Stomach (tissue), 8 donors: ENCODE measurements at regions not wholly inside any gene's neighbourhood (a gene's known extent, or its start where the extent isn't known, plus 50 kb on each side); places are given as distances from the start of the nearest gene placed in this dataset.
A peak's percentile ranks its signal among the peaks of the same experiment; 100 is the strongest.

Experiments used
- DNase-seq, 2 donors: peaks; one replicate each; pipeline versions ENCODE4 v3.0.0 to v3.0.0-alpha.2; 2013 to 2019
- H3K27ac ChIP-seq, 5 donors: fragments of 200-600 bp in 4 of 5; sonication (generic) in 4 of 5; one replicate each; pipeline ENCODE4 v1.5.1; 2013 to 2019; ENCODE audit warnings: mild to moderate bottlenecking in 1 of 5, moderate library complexity in 1 of 5
- H3K27me3 ChIP-seq, 3 donors: fragments of 200-600 bp; sonication (generic); one replicate each; pipeline ENCODE4 v1.5.1; 2017 to 2019; ENCODE audit warnings: mixed run types in 1 of 3
- H3K36me3 ChIP-seq, 4 donors: fragments of 200-600 bp; sonication (generic); 1 replicate in 3 of 4; 2 replicates in 1 of 4; pipeline ENCODE4 v1.5.1; 2016 to 2019
- H3K4me1 ChIP-seq, 4 donors: fragments of 200-600 bp; sonication (generic); one replicate each; pipeline ENCODE4 v1.5.1; 2016 to 2019
- H3K4me3 ChIP-seq, 4 donors: fragments of 200-600 bp; sonication (generic) in 3 of 4; one replicate each; pipeline ENCODE4 v1.5.1; 2016 to 2019; ENCODE audit warnings: mild to moderate bottlenecking in 1 of 4
- H3K9me3 ChIP-seq, 4 donors: fragments of 200-600 bp; sonication (generic); one replicate each; pipeline ENCODE4 v1.5.1; 2016 to 2019
- EP300 ChIP-seq: sonication (generic); formaldehyde crosslinking; IDR thresholded peaks from one replicate; pipeline ENCODE4 v1.6.1; 2017; ENCODE audit warnings: antibody characterized with exemption
- POLR2A ChIP-seq, 4 donors: fragments of 450-650 bp; IDR thresholded peaks; one replicate each; pipeline ENCODE4 v1.6.1; 2016; ENCODE audit warnings: antibody characterized with exemption in 4 of 4, control low read depth in 2 of 4, mild to moderate bottlenecking in 1 of 4, moderate library complexity in 1 of 4
- POLR2AphosphoS5 ChIP-seq, 3 donors: sonication (generic); formaldehyde crosslinking; IDR thresholded peaks; one replicate each; pipeline ENCODE4 v1.6.1; 2016; ENCODE audit warnings: antibody characterized with exemption in 3 of 3
- WGBS, 5 donors: extraction: QIAGEN DNeasy Blood & Tissue Kit in 3 of 5; methylation state at CpG; one replicate each; pipeline versions ENCODE4 v1.1.5 to v1.1.7; 2013 to 2018; 5-methylcytosine and 5-hydroxymethylcytosine counted together
- intact Hi-C: fragments of 100-400 bp; cut with DNase I; formaldehyde crosslinking; loops from one replicate; pipeline ENCODE4 v1.15.1; 2023; ENCODE audit warnings: low total_unique reads
- TF ChIP-seq, protein P1 (sequence below), 7 experiments: fragments of 450-650 bp in 4 of 7; fragments of 200-600 bp in 3 of 7; sonication (generic) in 3 of 7; IDR thresholded peaks; one replicate each; pipeline ENCODE4 v1.5.1; 2016 to 2019; ENCODE audit warnings: antibody characterized with exemption in 7 of 7, control low read depth in 2 of 7, mild to moderate bottlenecking in 1 of 7
- donor health status: healthy with polysubstance abuse.
- donor health status: Bipolar disorder and iron deficiency.
- donor health status: healthy.

DNA sequence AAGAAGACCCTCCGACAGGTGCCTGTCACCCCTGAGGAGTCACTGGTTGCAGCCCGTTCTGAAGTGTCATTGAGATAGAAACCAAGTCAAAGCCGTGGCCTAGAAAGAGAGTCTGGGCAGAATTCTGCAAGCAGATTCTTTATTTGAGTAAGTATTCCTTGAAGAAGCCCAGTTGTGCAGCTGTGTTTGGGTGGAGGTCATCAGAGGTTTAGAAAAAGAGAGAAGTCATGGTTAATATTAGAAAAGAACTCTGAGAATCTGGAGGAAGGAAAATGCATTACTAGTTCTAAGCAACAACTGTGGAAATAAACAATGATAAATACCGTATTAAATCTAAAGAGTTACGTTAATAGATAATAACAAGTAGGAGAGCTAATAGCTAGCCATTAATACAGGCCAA, 118.8 kb upstream of the KIRREL3 start:
- intact Hi-C loops: no loop called here
- peak in 1 of 2 donors; percentile 33 for DNase-seq

DNA sequence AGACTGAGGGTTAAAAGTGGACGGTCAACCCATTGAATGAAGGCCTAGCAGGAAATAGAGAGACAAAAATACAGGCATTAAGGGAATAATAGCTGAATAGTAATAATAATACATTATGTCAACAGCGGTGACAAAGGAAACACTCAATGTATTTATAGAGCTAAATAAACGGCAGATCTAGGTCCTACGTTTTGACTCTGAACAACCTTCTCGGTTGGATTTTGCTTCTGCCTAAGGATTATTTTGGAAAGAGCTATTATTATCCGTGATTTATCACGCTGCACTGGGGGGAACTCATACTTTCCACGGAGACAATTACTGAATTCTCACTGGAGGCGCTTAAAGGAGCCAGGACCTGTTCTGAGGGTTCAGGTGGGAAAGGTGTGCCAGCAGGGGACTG, 118.2 kb upstream of the KIRREL3 start:
- 65 to 72% (median 67%) methylated on average over 9 of the region's 9 CpGs for WGBS, 5 donors
- TF ChIP-seq, protein P1, sequence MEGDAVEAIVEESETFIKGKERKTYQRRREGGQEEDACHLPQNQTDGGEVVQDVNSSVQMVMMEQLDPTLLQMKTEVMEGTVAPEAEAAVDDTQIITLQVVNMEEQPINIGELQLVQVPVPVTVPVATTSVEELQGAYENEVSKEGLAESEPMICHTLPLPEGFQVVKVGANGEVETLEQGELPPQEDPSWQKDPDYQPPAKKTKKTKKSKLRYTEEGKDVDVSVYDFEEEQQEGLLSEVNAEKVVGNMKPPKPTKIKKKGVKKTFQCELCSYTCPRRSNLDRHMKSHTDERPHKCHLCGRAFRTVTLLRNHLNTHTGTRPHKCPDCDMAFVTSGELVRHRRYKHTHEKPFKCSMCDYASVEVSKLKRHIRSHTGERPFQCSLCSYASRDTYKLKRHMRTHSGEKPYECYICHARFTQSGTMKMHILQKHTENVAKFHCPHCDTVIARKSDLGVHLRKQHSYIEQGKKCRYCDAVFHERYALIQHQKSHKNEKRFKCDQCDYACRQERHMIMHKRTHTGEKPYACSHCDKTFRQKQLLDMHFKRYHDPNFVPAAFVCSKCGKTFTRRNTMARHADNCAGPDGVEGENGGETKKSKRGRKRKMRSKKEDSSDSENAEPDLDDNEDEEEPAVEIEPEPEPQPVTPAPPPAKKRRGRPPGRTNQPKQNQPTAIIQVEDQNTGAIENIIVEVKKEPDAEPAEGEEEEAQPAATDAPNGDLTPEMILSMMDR (IDR thresholded peaks at IDR 0.05): no peak
- TF ChIP-seq EP300: no peak
- no peak for TF ChIP-seq POLR2AphosphoS5 (IDR thresholded peaks at IDR 0.05)
- no peak for TF ChIP-seq POLR2A (IDR thresholded peaks at IDR 0.05)
- no peaks in the 10 kb centered on the region for H3K36me3 ChIP-seq

More for the DNA sequence above, 118.8 kb upstream of the KIRREL3 start:
- H3K9me3 ChIP-seq: no peaks in the 10 kb centered on the region
- H3K4me1 ChIP-seq: no peaks in the 10 kb centered on the region
- no peaks in the 10 kb centered on the region for H3K36me3 ChIP-seq
- 48 to 71% (median 55%) methylated on average over 5 of the region's 5 CpGs for WGBS, 5 donors
- TF ChIP-seq POLR2A (IDR thresholded peaks at IDR 0.05) (no peak), EP300 (no peak), POLR2AphosphoS5 (IDR thresholded peaks at IDR 0.05) (no peak)
- TF ChIP-seq, protein P1 (IDR thresholded peaks at IDR 0.05): no peak
- peaks cover 0 to 3% (median 0%) of the 10 kb centered on the region in 3 donors for H3K27me3 ChIP-seq
- H3K4me3 ChIP-seq: no peak overlapping the region
- no peak overlapping the region for H3K27ac ChIP-seq

GRCh38 chr11:127117231-127117739, 116.7 kb upstream of the KIRREL3 start:
- no peaks in the 10 kb centered on the region for H3K9me3 ChIP-seq
- H3K36me3 ChIP-seq: no peaks in the 10 kb centered on the region
- H3K27me3 ChIP-seq: peaks cover 0 to 3% (median 0%) of the 10 kb centered on the region in 3 donors
- 24 to 77% (median 61%) methylated on average over 4 of the region's 4 CpGs for WGBS, 5 donors
- no peak overlapping the region for H3K27ac ChIP-seq
- H3K4me3 ChIP-seq: no peak overlapping the region
- DNase-seq: no peak
- TF ChIP-seq POLR2A (IDR thresholded peaks at IDR 0.05) (no peak), POLR2AphosphoS5 (IDR thresholded peaks at IDR 0.05) (no peak), EP300 (no peak)
- TF ChIP-seq, protein P1 (IDR thresholded peaks at IDR 0.05): no peak
- no peaks in the 10 kb centered on the region for H3K4me1 ChIP-seq
- intact Hi-C loops: no loop called here

More for the DNA sequence above, 118.2 kb upstream of the KIRREL3 start:
- no peaks in the 10 kb centered on the region for H3K9me3 ChIP-seq
- H3K4me1 ChIP-seq: no peaks in the 10 kb centered on the region
- no peak for DNase-seq
- H3K27ac ChIP-seq: no peak overlapping the region
- peaks cover 0 to 3% (median 0%) of the 10 kb centered on the region in 3 donors for H3K27me3 ChIP-seq
- H3K4me3 ChIP-seq: no peak overlapping the region
- intact Hi-C loops: no loop called here

DNA sequence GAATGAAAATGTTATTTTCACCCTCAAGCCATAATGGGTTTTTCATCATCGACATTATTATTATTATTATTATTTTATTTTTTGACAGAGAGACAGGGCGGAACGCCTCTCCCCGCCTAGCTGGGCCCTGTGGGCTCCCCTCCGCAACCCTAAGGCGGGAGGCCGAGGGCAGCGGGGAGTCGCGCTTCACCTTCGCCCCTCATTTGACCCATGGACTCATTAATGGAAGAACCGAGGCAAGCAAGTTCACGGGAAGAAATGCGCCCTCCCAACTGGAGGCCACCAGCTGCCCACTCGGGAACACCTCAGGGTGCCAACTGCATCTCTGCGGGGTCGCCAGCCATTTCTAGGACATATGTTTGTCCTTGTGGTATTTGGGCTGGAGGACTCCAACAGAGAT, 115.3 kb upstream of the KIRREL3 start:
- no peak overlapping the region for H3K27ac ChIP-seq
- no peak for TF ChIP-seq EP300
- no peak for TF ChIP-seq POLR2A (IDR thresholded peaks at IDR 0.05)
- TF ChIP-seq, protein P1 (IDR thresholded peaks at IDR 0.05): no peak
- no peak for TF ChIP-seq POLR2AphosphoS5 (IDR thresholded peaks at IDR 0.05)
- 90 to 93% (median 92%) methylated on average over 16 to 17 of the region's 17 CpGs for WGBS, 5 donors
- H3K9me3 ChIP-seq: no peaks in the 10 kb centered on the region
- peaks cover 0 to 3% (median 0%) of the 10 kb centered on the region in 3 donors for H3K27me3 ChIP-seq
- DNase-seq: no peak
- intact Hi-C loops: no loop called here
- H3K4me1 ChIP-seq: no peaks in the 10 kb centered on the region
- no peaks in the 10 kb centered on the region for H3K36me3 ChIP-seq
- no peak overlapping the region for H3K4me3 ChIP-seq
